GM23338 (cell line): ENCODE measurements at regions not wholly inside any gene's neighbourhood (a gene's known extent, or its start where the extent isn't known, plus 50 kb on each side); places are given as distances from the start of the nearest gene placed in this dataset.
A peak's percentile ranks its signal among the peaks of the same experiment; 100 is the strongest.

Source experiments
- ATAC-seq: fragments of 200-7000 bp; cut with Tn5 transposase; 3 replicates; pipeline ENCODE4 v1.9.1; 2020
- DNase-seq: peaks from one replicate; pipeline ENCODE4 v3.0.0-alpha.2; 2015; ENCODE audit warnings: low spot score
- H2AFZ ChIP-seq: fragments of 200-600 bp; sonication (generic); 2 replicates; pipeline ENCODE4 v1.8.0; 2016; ENCODE audit warnings: antibody characterized with exemption, mild to moderate bottlenecking, moderate library complexity
- H3F3A ChIP-seq: fragments of 200-600 bp; sonication (generic); replicated peaks from 2 replicates; pipeline ENCODE4 v1.8.0; 2017; ENCODE audit warnings: antibody characterized with exemption, mixed run types, low read depth
- H3K27ac ChIP-seq: fragments of 200-600 bp; sonication (generic); 2 replicates; pipeline ENCODE4 v1.6.1; 2016; ENCODE audit warnings: low read depth
- H3K27me3 ChIP-seq: fragments of 200-600 bp; sonication (generic); 2 replicates; pipeline ENCODE4 v1.8.0; 2016; ENCODE audit warnings: mild to moderate bottlenecking, mixed run types, moderate library complexity; ENCODE audit not compliant: insufficient read depth
- H3K36me3 ChIP-seq: fragments of 200-600 bp; sonication (generic); 2 replicates; pipeline ENCODE4 v1.8.0; 2016; ENCODE audit warnings: mild to moderate bottlenecking; ENCODE audit not compliant: insufficient read depth
- H3K4me1 ChIP-seq: fragments of 200-600 bp; sonication (generic); 2 replicates; pipeline ENCODE4 v1.8.0; 2016; ENCODE audit warnings: mild to moderate bottlenecking, moderate library complexity; ENCODE audit not compliant: insufficient read depth
- H3K4me2 ChIP-seq: fragments of 200-600 bp; sonication (generic); 2 replicates; pipeline ENCODE4 v1.7.1; 2017; ENCODE audit warnings: mixed run types
- H3K4me3 ChIP-seq: fragments of 200-600 bp; sonication (generic); 2 replicates; pipeline ENCODE4 v1.6.1; 2016; ENCODE audit warnings: mixed run types
- H3K79me2 ChIP-seq: fragments of 200-600 bp; sonication (generic); replicated peaks from 2 replicates; pipeline ENCODE4 v1.8.0; 2017; ENCODE audit warnings: mild to moderate bottlenecking; ENCODE audit not compliant: insufficient read depth
- H3K9me2 ChIP-seq: fragments of 200-600 bp; sonication (generic); 2 replicates; pipeline ENCODE4 v1.8.0; 2017; ENCODE audit not compliant: insufficient read depth
- H4K20me1 ChIP-seq: fragments of 200-600 bp; sonication (generic); replicated peaks from 2 replicates; pipeline ENCODE4 v1.8.0; 2017; ENCODE audit warnings: mild to moderate bottlenecking; ENCODE audit not compliant: insufficient read depth
- H3K27ac Mint-ChIP-seq: 2 replicates; pipeline ENCODE4 v1.8.0; 2020; ENCODE audit warnings: inconsistent platforms, mild to moderate bottlenecking, moderate library complexity, mixed read lengths
- H3K27me3 Mint-ChIP-seq: 3 replicates; pipeline ENCODE4 v1.8.0; 2022; ENCODE audit warnings: low read depth, mild to moderate bottlenecking, moderate library complexity, mixed read lengths, inconsistent platforms; ENCODE audit not compliant: insufficient read depth, poor library complexity
- H3K36me3 Mint-ChIP-seq: 3 replicates; pipeline ENCODE4 v1.8.0; 2021; ENCODE audit warnings: low read depth, mild to moderate bottlenecking, inconsistent platforms, moderate library complexity, mixed read lengths
- H3K4me1 Mint-ChIP-seq: 3 replicates; pipeline ENCODE4 v1.8.0; 2020; ENCODE audit warnings: mild to moderate bottlenecking, inconsistent platforms, mixed read lengths
- H3K4me3 Mint-ChIP-seq: 3 replicates; pipeline ENCODE4 v1.8.0; 2021; ENCODE audit warnings: moderate library complexity, mild to moderate bottlenecking, inconsistent platforms, mixed read lengths
- H3K9me3 Mint-ChIP-seq: 3 replicates; pipeline ENCODE4 v1.8.0; 2020; ENCODE audit warnings: moderate library complexity, mild to moderate bottlenecking, inconsistent platforms, mixed read lengths
- CREB1 ChIP-seq: fragments of 250-450 bp; sonication (Bioruptor Pico); IDR thresholded peaks from 2 replicates; pipeline ENCODE4 v1.5.0; 2020; ENCODE audit warnings: low read depth, mild to moderate bottlenecking, moderate library complexity
- EZH2 ChIP-seq: fragments of 200-600 bp; sonication (generic); IDR thresholded peaks from one replicate; pipeline ENCODE4 v1.8.0; 2017; ENCODE audit warnings: antibody characterized with exemption, mild to moderate bottlenecking, low read depth; ENCODE audit not compliant: unreplicated experiment
- EZH2phosphoT487 ChIP-seq: fragments of 200-600 bp; sonication (generic); IDR thresholded peaks from one replicate; pipeline ENCODE4 v1.8.1; 2018; ENCODE audit warnings: antibody characterized with exemption; ENCODE audit not compliant: unreplicated experiment
- JUNB ChIP-seq: IDR thresholded peaks from one replicate; pipeline ENCODE4 v1.6.1; 2016; ENCODE audit warnings: antibody characterized with exemption; ENCODE audit not compliant: unreplicated experiment
- NANOG ChIP-seq: IDR thresholded peaks from 2 replicates; pipeline ENCODE4 v1.6.1; 2016; ENCODE audit warnings: antibody characterized with exemption, borderline replicate concordance
- POLR2AphosphoS5 ChIP-seq: IDR thresholded peaks from 2 replicates; pipeline ENCODE4 v1.6.1; 2016; ENCODE audit warnings: antibody characterized with exemption, low read depth
- STAT1 ChIP-seq: IDR thresholded peaks from one replicate; pipeline ENCODE4 v1.6.1; 2016; ENCODE audit warnings: antibody characterized with exemption; ENCODE audit not compliant: unreplicated experiment
- ZNF114 ChIP-seq: fragments of 250-450 bp; sonication (Bioruptor Pico); IDR thresholded peaks from 2 replicates; pipeline ENCODE4 v1.5.0; 2020; ENCODE audit warnings: mild to moderate bottlenecking, moderate library complexity
- ZNF331 ChIP-seq: fragments of 250-450 bp; sonication (Bioruptor Pico); IDR thresholded peaks from 2 replicates; pipeline ENCODE4 v1.5.0; 2020; ENCODE audit warnings: low read depth, mild to moderate bottlenecking, moderate library complexity
- TF ChIP-seq, protein P1 (sequence below): fragments of 250-450 bp; sonication (Bioruptor Pico); IDR thresholded peaks from 2 replicates; pipeline ENCODE4 v1.5.0; 2020; ENCODE audit warnings: mild to moderate bottlenecking, moderate library complexity
- TF ChIP-seq, protein P2 (sequence below): IDR thresholded peaks from 2 replicates; pipeline ENCODE4 v1.6.1; 2016; ENCODE audit warnings: antibody characterized with exemption
- TF ChIP-seq, protein P3 (sequence below), 2 experiments: fragments of 200-600 bp in 1 of 2; sonication (generic) in 1 of 2; conservative IDR thresholded peaks; 2 replicates each; pipeline versions ENCODE4 v1.5.1 to v1.6.1; 2016 to 2017; ENCODE audit warnings: antibody characterized with exemption in 2 of 2, low read depth in 2 of 2, mild to moderate bottlenecking in 2 of 2, moderate library complexity in 1 of 2
- TF ChIP-seq, protein P4 (sequence below): IDR thresholded peaks from one replicate; pipeline ENCODE4 v1.6.1; 2018; ENCODE audit warnings: antibody characterized with exemption; ENCODE audit not compliant: unreplicated experiment

DNA sequence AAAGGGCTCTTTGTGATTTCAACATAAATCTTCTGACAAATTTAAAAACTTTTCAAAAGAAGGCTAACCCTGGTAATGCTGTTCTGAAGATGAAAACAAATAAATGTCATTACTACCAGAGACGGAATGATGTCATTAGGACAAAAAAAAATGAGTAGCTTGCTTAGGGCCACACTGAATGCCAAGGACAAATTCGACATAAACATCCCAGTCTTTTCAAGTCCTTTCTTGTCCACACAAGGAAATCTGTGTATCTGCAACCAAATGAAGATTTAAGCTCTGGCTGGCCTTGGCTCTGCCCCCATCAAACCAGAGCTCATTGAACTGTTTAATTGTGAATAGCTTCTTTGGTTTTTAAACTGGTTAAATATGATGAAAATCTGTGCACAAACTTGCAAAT lies 592.7 kb downstream of the TLE1 start:
- peaks cover 7% of the 10 kb centered on the region; the same call in 1 of the 3 replicates for H3K4me1 Mint-ChIP-seq
- Histone ChIP-seq H3K4me3 (no peak overlapping the region), H2AFZ (peak overlapping the region; percentile 85; the same call in 1 of the 2 replicates), H3K36me3 (no peaks in the 10 kb centered on the region), H3K4me2 (no peak overlapping the region), H3F3A (no peaks in the 10 kb centered on the region), H3K79me2 (no peaks in the 10 kb centered on the region), H3K4me1 (no peaks in the 10 kb centered on the region), H3K27ac (no peak overlapping the region), H3K27me3 (no peaks in the 10 kb centered on the region), H3K9me2 (no peaks in the 10 kb centered on the region), H4K20me1 (no peaks in the 10 kb centered on the region)
- no peak overlapping the region for H3K4me3 Mint-ChIP-seq
- no peaks in the 10 kb centered on the region; the same call in 2 of the 3 replicates for H3K9me3 Mint-ChIP-seq
- ATAC-seq (no peak), DNase-seq (no peak)
- no peaks in the 10 kb centered on the region for H3K27me3 Mint-ChIP-seq
- TF ChIP-seq EZH2phosphoT487 (no peak), EZH2 (no peak), ZNF114 (CRISPR knock-in tag) (no peak), STAT1 (no peak), NANOG (no peak), POLR2AphosphoS5 (no peak), JUNB (no peak), CREB1 (CRISPR knock-in tag) (no peak), ZNF331 (CRISPR knock-in tag) (no peak)
- TF ChIP-seq, protein P1, sequence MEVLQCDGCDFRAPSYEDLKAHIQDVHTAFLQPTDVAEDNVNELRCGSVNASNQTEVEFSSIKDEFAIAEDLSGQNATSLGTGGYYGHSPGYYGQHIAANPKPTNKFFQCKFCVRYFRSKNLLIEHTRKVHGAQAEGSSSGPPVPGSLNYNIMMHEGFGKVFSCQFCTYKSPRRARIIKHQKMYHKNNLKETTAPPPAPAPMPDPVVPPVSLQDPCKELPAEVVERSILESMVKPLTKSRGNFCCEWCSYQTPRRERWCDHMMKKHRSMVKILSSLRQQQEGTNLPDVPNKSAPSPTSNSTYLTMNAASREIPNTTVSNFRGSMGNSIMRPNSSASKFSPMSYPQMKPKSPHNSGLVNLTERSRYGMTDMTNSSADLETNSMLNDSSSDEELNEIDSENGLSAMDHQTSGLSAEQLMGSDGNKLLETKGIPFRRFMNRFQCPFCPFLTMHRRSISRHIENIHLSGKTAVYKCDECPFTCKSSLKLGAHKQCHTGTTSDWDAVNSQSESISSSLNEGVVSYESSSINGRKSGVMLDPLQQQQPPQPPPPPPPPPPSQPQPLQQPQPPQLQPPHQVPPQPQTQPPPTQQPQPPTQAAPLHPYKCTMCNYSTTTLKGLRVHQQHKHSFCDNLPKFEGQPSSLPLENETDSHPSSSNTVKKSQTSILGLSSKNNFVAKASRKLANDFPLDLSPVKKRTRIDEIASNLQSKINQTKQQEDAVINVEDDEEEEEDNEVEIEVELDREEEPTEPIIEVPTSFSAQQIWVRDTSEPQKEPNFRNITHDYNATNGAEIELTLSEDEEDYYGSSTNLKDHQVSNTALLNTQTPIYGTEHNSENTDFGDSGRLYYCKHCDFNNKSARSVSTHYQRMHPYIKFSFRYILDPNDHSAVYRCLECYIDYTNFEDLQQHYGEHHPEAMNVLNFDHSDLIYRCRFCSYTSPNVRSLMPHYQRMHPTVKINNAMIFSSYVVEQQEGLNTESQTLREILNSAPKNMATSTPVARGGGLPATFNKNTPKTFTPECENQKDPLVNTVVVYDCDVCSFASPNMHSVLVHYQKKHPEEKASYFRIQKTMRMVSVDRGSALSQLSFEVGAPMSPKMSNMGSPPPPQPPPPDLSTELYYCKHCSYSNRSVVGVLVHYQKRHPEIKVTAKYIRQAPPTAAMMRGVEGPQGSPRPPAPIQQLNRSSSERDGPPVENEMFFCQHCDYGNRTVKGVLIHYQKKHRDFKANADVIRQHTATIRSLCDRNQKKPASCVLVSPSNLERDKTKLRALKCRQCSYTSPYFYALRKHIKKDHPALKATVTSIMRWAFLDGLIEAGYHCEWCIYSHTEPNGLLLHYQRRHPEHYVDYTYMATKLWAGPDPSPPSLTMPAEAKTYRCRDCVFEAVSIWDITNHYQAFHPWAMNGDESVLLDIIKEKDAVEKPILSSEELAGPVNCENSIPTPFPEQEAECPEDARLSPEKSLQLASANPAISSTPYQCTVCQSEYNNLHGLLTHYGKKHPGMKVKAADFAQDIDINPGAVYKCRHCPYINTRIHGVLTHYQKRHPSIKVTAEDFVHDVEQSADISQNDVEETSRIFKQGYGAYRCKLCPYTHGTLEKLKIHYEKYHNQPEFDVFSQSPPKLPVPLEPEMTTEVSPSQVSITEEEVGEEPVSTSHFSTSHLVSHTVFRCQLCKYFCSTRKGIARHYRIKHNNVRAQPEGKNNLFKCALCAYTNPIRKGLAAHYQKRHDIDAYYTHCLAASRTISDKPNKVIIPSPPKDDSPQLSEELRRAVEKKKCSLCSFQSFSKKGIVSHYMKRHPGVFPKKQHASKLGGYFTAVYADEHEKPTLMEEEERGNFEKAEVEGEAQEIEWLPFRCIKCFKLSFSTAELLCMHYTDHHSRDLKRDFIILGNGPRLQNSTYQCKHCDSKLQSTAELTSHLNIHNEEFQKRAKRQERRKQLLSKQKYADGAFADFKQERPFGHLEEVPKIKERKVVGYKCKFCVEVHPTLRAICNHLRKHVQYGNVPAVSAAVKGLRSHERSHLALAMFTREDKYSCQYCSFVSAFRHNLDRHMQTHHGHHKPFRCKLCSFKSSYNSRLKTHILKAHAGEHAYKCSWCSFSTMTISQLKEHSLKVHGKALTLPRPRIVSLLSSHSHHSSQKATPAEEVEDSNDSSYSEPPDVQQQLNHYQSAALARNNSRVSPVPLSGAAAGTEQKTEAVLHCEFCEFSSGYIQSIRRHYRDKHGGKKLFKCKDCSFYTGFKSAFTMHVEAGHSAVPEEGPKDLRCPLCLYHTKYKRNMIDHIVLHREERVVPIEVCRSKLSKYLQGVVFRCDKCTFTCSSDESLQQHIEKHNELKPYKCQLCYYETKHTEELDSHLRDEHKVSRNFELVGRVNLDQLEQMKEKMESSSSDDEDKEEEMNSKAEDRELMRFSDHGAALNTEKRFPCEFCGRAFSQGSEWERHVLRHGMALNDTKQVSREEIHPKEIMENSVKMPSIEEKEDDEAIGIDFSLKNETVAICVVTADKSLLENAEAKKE: no peak
- TF ChIP-seq, protein P2, sequence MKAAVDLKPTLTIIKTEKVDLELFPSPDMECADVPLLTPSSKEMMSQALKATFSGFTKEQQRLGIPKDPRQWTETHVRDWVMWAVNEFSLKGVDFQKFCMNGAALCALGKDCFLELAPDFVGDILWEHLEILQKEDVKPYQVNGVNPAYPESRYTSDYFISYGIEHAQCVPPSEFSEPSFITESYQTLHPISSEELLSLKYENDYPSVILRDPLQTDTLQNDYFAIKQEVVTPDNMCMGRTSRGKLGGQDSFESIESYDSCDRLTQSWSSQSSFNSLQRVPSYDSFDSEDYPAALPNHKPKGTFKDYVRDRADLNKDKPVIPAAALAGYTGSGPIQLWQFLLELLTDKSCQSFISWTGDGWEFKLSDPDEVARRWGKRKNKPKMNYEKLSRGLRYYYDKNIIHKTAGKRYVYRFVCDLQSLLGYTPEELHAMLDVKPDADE: no peak
- TF ChIP-seq, protein P3, sequence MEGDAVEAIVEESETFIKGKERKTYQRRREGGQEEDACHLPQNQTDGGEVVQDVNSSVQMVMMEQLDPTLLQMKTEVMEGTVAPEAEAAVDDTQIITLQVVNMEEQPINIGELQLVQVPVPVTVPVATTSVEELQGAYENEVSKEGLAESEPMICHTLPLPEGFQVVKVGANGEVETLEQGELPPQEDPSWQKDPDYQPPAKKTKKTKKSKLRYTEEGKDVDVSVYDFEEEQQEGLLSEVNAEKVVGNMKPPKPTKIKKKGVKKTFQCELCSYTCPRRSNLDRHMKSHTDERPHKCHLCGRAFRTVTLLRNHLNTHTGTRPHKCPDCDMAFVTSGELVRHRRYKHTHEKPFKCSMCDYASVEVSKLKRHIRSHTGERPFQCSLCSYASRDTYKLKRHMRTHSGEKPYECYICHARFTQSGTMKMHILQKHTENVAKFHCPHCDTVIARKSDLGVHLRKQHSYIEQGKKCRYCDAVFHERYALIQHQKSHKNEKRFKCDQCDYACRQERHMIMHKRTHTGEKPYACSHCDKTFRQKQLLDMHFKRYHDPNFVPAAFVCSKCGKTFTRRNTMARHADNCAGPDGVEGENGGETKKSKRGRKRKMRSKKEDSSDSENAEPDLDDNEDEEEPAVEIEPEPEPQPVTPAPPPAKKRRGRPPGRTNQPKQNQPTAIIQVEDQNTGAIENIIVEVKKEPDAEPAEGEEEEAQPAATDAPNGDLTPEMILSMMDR (conservative IDR thresholded peaks at IDR 0.05; ENCODE audit: low read depth in 2 of 2): no peak
- TF ChIP-seq, protein P4, sequence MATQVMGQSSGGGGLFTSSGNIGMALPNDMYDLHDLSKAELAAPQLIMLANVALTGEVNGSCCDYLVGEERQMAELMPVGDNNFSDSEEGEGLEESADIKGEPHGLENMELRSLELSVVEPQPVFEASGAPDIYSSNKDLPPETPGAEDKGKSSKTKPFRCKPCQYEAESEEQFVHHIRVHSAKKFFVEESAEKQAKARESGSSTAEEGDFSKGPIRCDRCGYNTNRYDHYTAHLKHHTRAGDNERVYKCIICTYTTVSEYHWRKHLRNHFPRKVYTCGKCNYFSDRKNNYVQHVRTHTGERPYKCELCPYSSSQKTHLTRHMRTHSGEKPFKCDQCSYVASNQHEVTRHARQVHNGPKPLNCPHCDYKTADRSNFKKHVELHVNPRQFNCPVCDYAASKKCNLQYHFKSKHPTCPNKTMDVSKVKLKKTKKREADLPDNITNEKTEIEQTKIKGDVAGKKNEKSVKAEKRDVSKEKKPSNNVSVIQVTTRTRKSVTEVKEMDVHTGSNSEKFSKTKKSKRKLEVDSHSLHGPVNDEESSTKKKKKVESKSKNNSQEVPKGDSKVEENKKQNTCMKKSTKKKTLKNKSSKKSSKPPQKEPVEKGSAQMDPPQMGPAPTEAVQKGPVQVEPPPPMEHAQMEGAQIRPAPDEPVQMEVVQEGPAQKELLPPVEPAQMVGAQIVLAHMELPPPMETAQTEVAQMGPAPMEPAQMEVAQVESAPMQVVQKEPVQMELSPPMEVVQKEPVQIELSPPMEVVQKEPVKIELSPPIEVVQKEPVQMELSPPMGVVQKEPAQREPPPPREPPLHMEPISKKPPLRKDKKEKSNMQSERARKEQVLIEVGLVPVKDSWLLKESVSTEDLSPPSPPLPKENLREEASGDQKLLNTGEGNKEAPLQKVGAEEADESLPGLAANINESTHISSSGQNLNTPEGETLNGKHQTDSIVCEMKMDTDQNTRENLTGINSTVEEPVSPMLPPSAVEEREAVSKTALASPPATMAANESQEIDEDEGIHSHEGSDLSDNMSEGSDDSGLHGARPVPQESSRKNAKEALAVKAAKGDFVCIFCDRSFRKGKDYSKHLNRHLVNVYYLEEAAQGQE: no peak
- H3K27ac Mint-ChIP-seq: no peak overlapping the region
- H3K36me3 Mint-ChIP-seq: no peaks in the 10 kb centered on the region
